ENCODE measurements at regions not wholly inside any gene's neighbourhood (a gene's known extent, or its start where the extent isn't known, plus 50 kb on each side); places are given as distances from the start of the nearest gene placed in this dataset.

DNA sequence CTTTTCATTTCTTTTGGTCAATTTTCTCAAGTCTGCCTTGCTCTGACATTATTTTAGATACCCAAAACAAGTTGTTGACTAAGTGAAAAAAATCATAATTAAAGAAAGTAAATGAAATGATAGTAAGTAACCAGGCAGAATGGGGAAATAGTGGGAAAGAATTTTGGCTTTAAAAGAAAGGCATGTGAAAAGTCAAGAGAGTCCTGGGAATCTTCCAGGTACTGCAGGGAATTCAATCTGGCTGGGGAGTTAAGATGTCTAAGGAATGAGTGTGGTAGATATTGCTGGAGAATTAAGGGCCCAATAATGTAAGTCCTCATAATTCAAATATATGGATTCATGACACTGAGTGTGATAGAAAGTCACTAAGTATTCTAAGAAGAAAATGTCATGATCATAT, 123.1 kb upstream of the PAPPA start:
- DNase-seq: no peak

DNA sequence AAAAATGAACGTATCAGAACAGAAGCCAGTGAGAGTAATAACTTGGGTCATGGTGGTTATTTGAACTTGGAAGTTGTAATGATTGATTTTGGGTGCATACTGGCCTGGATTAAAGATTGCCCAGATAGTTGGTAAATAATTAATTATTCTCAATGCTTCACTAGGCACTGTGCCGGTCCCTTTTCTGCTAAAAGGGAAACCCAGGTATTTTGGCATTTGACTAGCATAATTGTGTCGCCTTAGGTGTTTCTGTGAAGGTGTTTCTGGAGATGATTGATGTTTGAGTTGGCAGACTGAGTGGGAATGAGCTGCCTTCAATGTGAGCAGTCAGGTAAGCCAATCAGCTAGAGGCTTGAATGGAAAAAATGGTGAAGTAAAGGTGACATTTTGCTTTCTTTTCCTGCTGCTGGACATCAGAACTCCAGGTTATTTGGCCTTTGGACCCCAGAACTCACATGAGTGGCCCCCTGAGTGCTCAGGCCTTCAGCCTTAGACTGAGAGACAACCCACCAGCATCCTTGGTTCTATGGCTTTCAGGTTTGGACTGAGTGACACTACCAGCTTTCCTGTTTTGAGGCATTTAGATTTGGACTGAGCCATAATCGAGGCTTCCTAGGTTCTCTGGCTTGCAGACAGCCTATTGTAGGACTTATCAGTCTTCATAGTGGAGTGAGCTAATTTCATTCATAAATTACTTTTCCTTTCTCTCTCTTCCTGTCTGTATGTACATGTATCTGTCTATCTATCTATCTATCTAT, 120.7 kb upstream of the PAPPA start:
- Histone ChIP-seq H3K9ac (no peak overlapping the region), H3K27me3 (replicated peaks; ENCODE audit: insufficient read depth) (no peaks in the 10 kb centered on the region), H3K36me3 (ENCODE audit: low read depth) (no peaks in the 10 kb centered on the region), H3F3A (ENCODE audit: insufficient read depth) (no peaks in the 10 kb centered on the region), H3K4me2 (ENCODE audit: unreplicated experiment) (no peak overlapping the region), H3K27ac (no peak overlapping the region), H3K4me1 (ENCODE audit: insufficient read depth) (peaks cover 1% of the 10 kb centered on the region), H3K79me2 (ENCODE audit: insufficient read depth) (no peaks in the 10 kb centered on the region), H3K9me3 (ENCODE audit: low read depth) (no peaks in the 10 kb centered on the region), H4K20me1 (ENCODE audit: insufficient read depth) (no peaks in the 10 kb centered on the region), H3K4me3 (no peak overlapping the region), H2AFZ (no peak overlapping the region), H3K9me2 (ENCODE audit: insufficient read depth) (no peaks in the 10 kb centered on the region)
- 93% methylated on average over 4 of the region's 4 CpGs for WGBS, 2 experiments (ENCODE audit: low coverage in 1 of 2, low lambda C conversion rate in 2 of 2, missing lambda C conversion rate in 2 of 2)
- TF ChIP-seq EZH2 (IDR thresholded peaks at IDR 0.05; ENCODE audit: insufficient read depth, poor library complexity, severe bottlenecking): no peak
- TF ChIP-seq EZH2phosphoT487 (IDR thresholded peaks at IDR 0.05; ENCODE audit: insufficient read depth, low read depth): no peak
- in situ Hi-C loops (cut with MboI): no loop called here
- DNase-seq: no peak

More for the DNA sequence above, 123.1 kb upstream of the PAPPA start:
- no peaks in the 10 kb centered on the region for H3K27me3 ChIP-seq (replicated peaks; ENCODE audit: insufficient read depth)
- TF ChIP-seq EZH2phosphoT487 (IDR thresholded peaks at IDR 0.05; ENCODE audit: insufficient read depth, low read depth): no peak
- no peak for TF ChIP-seq EZH2 (IDR thresholded peaks at IDR 0.05; ENCODE audit: insufficient read depth, poor library complexity, severe bottlenecking)
- no peak overlapping the region for H3K4me3 ChIP-seq
- peaks cover 10% of the 10 kb centered on the region for H3K4me1 ChIP-seq (ENCODE audit: insufficient read depth)
- no peak overlapping the region for H2AFZ ChIP-seq
- H3K79me2 ChIP-seq (ENCODE audit: insufficient read depth): no peaks in the 10 kb centered on the region
- H3K9me2 ChIP-seq (ENCODE audit: insufficient read depth): no peaks in the 10 kb centered on the region
- H3K27ac ChIP-seq: no peak overlapping the region
- no peak overlapping the region for H3K4me2 ChIP-seq (ENCODE audit: unreplicated experiment)
- no peaks in the 10 kb centered on the region for H3K36me3 ChIP-seq (ENCODE audit: low read depth)
- no peaks in the 10 kb centered on the region for H3K9me3 ChIP-seq (ENCODE audit: low read depth)
- H4K20me1 ChIP-seq (ENCODE audit: insufficient read depth): no peaks in the 10 kb centered on the region
- in situ Hi-C loops (cut with MboI): no loop called here
- H3K9ac ChIP-seq: no peak overlapping the region
- H3F3A ChIP-seq (ENCODE audit: insufficient read depth): 0 out of 2 replicates have a peak, but pooled peaks cover 5% of the 10 kb centered on the region

DNA sequence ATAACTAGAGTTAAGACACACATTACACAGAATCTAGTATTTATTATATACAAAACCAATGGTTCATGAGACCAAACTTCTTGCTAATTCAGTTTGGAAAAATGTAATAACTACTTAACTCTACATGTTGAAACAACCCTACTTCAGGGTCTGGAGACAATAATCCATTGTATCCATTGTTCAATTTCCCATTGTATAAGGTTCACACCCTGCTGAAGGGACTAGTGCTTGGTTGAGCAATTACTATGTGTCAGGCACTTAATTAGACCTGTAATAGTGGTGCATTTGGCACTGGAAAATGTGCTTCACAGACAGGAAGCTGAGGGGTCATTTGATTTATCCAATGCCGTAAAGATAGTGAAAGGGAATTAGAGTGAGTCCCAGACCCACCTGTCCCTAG, 114.3 kb upstream of the PAPPA start:
- in situ Hi-C loops (cut with MboI): no loop called here
- Histone ChIP-seq H2AFZ (no peak overlapping the region), H3K27ac (no peak overlapping the region), H3K4me2 (ENCODE audit: unreplicated experiment) (no peak overlapping the region), H3K36me3 (ENCODE audit: low read depth) (no peaks in the 10 kb centered on the region), H4K20me1 (ENCODE audit: insufficient read depth) (no peaks in the 10 kb centered on the region), H3K4me1 (ENCODE audit: insufficient read depth) (no peaks in the 10 kb centered on the region), H3K9ac (no peak overlapping the region), H3F3A (ENCODE audit: insufficient read depth) (no peaks in the 10 kb centered on the region), H3K9me2 (ENCODE audit: insufficient read depth) (no peaks in the 10 kb centered on the region), H3K4me3 (no peak overlapping the region), H3K9me3 (ENCODE audit: low read depth) (no peaks in the 10 kb centered on the region), H3K79me2 (ENCODE audit: insufficient read depth) (no peaks in the 10 kb centered on the region), H3K27me3 (replicated peaks; ENCODE audit: insufficient read depth) (no peaks in the 10 kb centered on the region)
- DNase-seq: no peak
- 94 to 95% methylated on average over 1 of the region's 1 CpG for WGBS, 2 experiments (ENCODE audit: low coverage in 1 of 2, low lambda C conversion rate in 2 of 2, missing lambda C conversion rate in 2 of 2)
- no peak for TF ChIP-seq EZH2 (IDR thresholded peaks at IDR 0.05; ENCODE audit: insufficient read depth, poor library complexity, severe bottlenecking)
- no peak for TF ChIP-seq EZH2phosphoT487 (IDR thresholded peaks at IDR 0.05; ENCODE audit: insufficient read depth, low read depth)

DNA sequence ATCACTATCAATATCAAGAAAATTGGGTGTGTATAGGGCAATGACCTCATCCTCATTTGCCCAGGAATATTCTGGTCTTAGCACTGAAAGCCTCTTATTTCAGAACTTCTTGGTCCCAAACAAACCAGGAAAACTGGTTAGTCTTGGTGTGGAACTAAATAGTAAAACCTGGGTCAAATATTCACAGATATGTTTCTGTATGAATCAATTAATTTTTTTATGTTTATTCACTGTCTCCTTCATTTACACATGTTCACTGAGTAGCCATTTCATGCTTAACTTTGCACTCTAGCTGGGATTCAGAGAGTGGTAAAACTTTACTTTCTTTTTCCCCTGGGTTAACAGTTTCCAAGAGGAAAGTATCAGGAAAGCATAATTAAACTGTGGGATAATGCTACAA, 113.7 kb upstream of the PAPPA start:
- Histone ChIP-seq H3K4me3 (no peak overlapping the region), H3K9me3 (ENCODE audit: low read depth) (no peaks in the 10 kb centered on the region), H4K20me1 (ENCODE audit: insufficient read depth) (no peaks in the 10 kb centered on the region), H3K79me2 (ENCODE audit: insufficient read depth) (no peaks in the 10 kb centered on the region), H3K4me2 (ENCODE audit: unreplicated experiment) (no peak overlapping the region), H2AFZ (no peak overlapping the region), H3K36me3 (ENCODE audit: low read depth) (no peaks in the 10 kb centered on the region), H3K27ac (no peak overlapping the region), H3K4me1 (ENCODE audit: insufficient read depth) (no peaks in the 10 kb centered on the region), H3K9me2 (ENCODE audit: insufficient read depth) (no peaks in the 10 kb centered on the region), H3K9ac (no peak overlapping the region), H3K27me3 (replicated peaks; ENCODE audit: insufficient read depth) (no peaks in the 10 kb centered on the region), H3F3A (ENCODE audit: insufficient read depth) (no peaks in the 10 kb centered on the region)
- DNase-seq: no peak
- in situ Hi-C loops (cut with MboI): no loop called here
- TF ChIP-seq EZH2phosphoT487 (IDR thresholded peaks at IDR 0.05; ENCODE audit: insufficient read depth, low read depth) (no peak), EZH2 (IDR thresholded peaks at IDR 0.05; ENCODE audit: insufficient read depth, poor library complexity, severe bottlenecking) (no peak)

DNA sequence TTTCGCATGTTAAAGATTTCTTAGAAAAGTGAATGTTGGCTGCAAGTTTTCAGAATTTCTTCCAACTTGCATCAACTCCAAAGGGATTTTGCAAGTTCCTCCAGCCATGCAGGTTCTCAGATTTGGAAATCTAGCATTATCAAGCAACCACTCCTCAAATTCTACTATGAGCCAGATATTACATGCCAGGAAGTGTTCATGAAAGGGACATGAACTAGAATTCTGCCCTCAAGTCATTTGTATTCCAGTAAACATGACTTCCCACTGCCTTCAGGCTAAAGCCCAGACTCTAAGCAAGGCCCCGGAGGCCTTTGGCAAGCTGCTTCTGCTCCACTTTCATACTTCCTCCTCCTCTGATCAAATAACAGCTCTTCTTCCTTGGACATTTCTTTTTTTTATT, 111.3 kb upstream of the PAPPA start:
- Histone ChIP-seq H3K4me1 (ENCODE audit: insufficient read depth) (no peaks in the 10 kb centered on the region), H4K20me1 (ENCODE audit: insufficient read depth) (no peaks in the 10 kb centered on the region), H3F3A (ENCODE audit: insufficient read depth) (no peaks in the 10 kb centered on the region), H3K9ac (no peak overlapping the region), H3K4me3 (no peak overlapping the region), H3K79me2 (ENCODE audit: insufficient read depth) (no peaks in the 10 kb centered on the region), H3K4me2 (ENCODE audit: unreplicated experiment) (no peak overlapping the region), H3K36me3 (ENCODE audit: low read depth) (no peaks in the 10 kb centered on the region), H3K27me3 (replicated peaks; ENCODE audit: insufficient read depth) (no peaks in the 10 kb centered on the region), H3K9me2 (ENCODE audit: insufficient read depth) (no peaks in the 10 kb centered on the region), H2AFZ (no peak overlapping the region), H3K27ac (no peak overlapping the region), H3K9me3 (ENCODE audit: low read depth) (no peaks in the 10 kb centered on the region)
- in situ Hi-C loops (cut with MboI): no loop called here
- WGBS, 2 experiments (ENCODE audit: low coverage in 1 of 2, low lambda C conversion rate in 2 of 2, missing lambda C conversion rate in 2 of 2): 93 to 97% methylated on average over 2 of the region's 2 CpGs
- DNase-seq: no peak
- TF ChIP-seq EZH2 (IDR thresholded peaks at IDR 0.05; ENCODE audit: insufficient read depth, poor library complexity, severe bottlenecking) (no peak), EZH2phosphoT487 (IDR thresholded peaks at IDR 0.05; ENCODE audit: insufficient read depth, low read depth) (no peak)
